IMR-90 (cell line): ENCODE measurements at regions not wholly inside any gene's neighbourhood (a gene's known extent, or its start where the extent isn't known, plus 50 kb on each side); places are given as distances from the start of the nearest gene placed in this dataset.

ENCODE experiments used
- ATAC-seq: fragments of 200-7000 bp; cut with Tn5 transposase; 2 replicates; pipeline ENCODE4 v1.9.1; 2020; ENCODE audit warnings: low read depth, mild to moderate bottlenecking, moderate library complexity
- BruUV-seq: library from RNA; stranded (reverse); fragments of 400-500 nt; replicated peaks from 2 replicates; lab custom pipeline; 2021; lab: Mats Ljungman, UMichigan
- CTCF ChIA-PET: fragments of 300-600 bp; formaldehyde crosslinking; extraction: SDS; loops from one replicate; lab custom pipeline; 2021; ENCODE audit warnings: antibody characterized with exemption; lab: Yijun Ruan, JAX
- POLR2A ChIA-PET: fragments of 300-600 bp; sonication (Branson Sonifier 250); formaldehyde crosslinking; loops from one replicate; lab custom pipeline; 2022; ENCODE audit warnings: antibody characterized with exemption; ENCODE audit not compliant: unreplicated experiment; lab: Charles Lee
- DNase-seq: peaks from one replicate; pipeline ENCODE4 v3.0.0; 2013
- H2AFZ ChIP-seq: replicated peaks from 2 replicates; pipeline ENCODE3; 2013; ENCODE audit warnings: low read length, mild to moderate bottlenecking; ENCODE audit not compliant: poor library complexity
- H2AK5ac ChIP-seq: 2 replicates; pipeline ENCODE4 v1.6.1; 2013; ENCODE audit warnings: low read depth, low read length, inconsistent platforms
- H2AK9ac ChIP-seq: replicated peaks from 2 replicates; pipeline ENCODE3; 2013; ENCODE audit warnings: mild to moderate bottlenecking, low read depth, low read length, moderate library complexity; ENCODE audit not compliant: poor library complexity
- H2BK120ac ChIP-seq: 2 replicates; pipeline ENCODE4 v1.6.1; 2013; ENCODE audit warnings: low read depth, low read length, inconsistent platforms
- H2BK15ac ChIP-seq: 3 replicates; pipeline ENCODE4 v1.6.1; 2013; ENCODE audit warnings: low read depth, low read length, inconsistent platforms
- H2BK20ac ChIP-seq: 2 replicates; pipeline ENCODE4 v1.6.1; 2013; ENCODE audit warnings: low read depth, mild to moderate bottlenecking, inconsistent platforms, low read length, moderate library complexity
- H2BK5ac ChIP-seq: 2 replicates; pipeline ENCODE4 v1.6.1; 2013; ENCODE audit warnings: mild to moderate bottlenecking, low read depth, low read length, inconsistent platforms; ENCODE audit not compliant: poor library complexity, severe bottlenecking
- H3K14ac ChIP-seq: replicated peaks from 2 replicates; pipeline ENCODE4 v1.6.1; 2013; ENCODE audit warnings: low read depth, low read length, inconsistent platforms
- H3K18ac ChIP-seq: 2 replicates; pipeline ENCODE4 v1.6.1; 2013; ENCODE audit warnings: low read depth, low read length, control low read depth
- H3K23ac ChIP-seq: 2 replicates; pipeline ENCODE4 v1.6.1; 2013; ENCODE audit warnings: low read depth, low read length, inconsistent platforms
- H3K27ac ChIP-seq: 2 replicates; pipeline ENCODE4 v1.5.1; 2013; ENCODE audit warnings: mild to moderate bottlenecking, control low read depth, low read length; ENCODE audit not compliant: insufficient read depth
- H3K27me3 ChIP-seq: 2 replicates; pipeline ENCODE4 v1.6.1; 2013; ENCODE audit warnings: low read length; ENCODE audit not compliant: control insufficient read depth, insufficient read depth
- H3K36me3 ChIP-seq: 2 replicates; pipeline ENCODE4 v1.6.1; 2013; ENCODE audit warnings: low read length, mixed read lengths; ENCODE audit not compliant: control insufficient read depth, insufficient read depth
- H3K4ac ChIP-seq: 2 replicates; pipeline ENCODE4 v1.6.1; 2013; ENCODE audit warnings: low read depth, low read length, inconsistent platforms
- H3K4me1 ChIP-seq: 2 replicates; pipeline ENCODE4 v1.6.1; 2013; ENCODE audit warnings: low read length, mixed read lengths; ENCODE audit not compliant: control insufficient read depth, insufficient read depth
- H3K4me2 ChIP-seq: 2 replicates; pipeline ENCODE4 v1.6.1; 2013; ENCODE audit warnings: low read depth, mild to moderate bottlenecking, control low read depth, low read length, moderate library complexity
- H3K4me3 ChIP-seq: 2 replicates; pipeline ENCODE4 v1.5.1; 2013; ENCODE audit warnings: low read depth, mild to moderate bottlenecking, control low read depth, low read length, moderate library complexity; ENCODE audit not compliant: insufficient read depth
- H3K56ac ChIP-seq: 2 replicates; pipeline ENCODE4 v1.6.1; 2013; ENCODE audit warnings: low read length, inconsistent platforms; ENCODE audit not compliant: insufficient read depth; ENCODE audit errors: extremely low read depth
- H3K79me1 ChIP-seq, 2 experiments: 2 replicates each; pipeline ENCODE4 v1.6.1; 2013; ENCODE audit warnings: low read length in 2 of 2, inconsistent platforms in 1 of 2, low read depth in 1 of 2
- H3K9ac ChIP-seq: 2 replicates; pipeline ENCODE4 v1.6.1; 2013; ENCODE audit warnings: low read depth, low read length, control low read depth
- H3K9me1 ChIP-seq: 2 replicates; pipeline ENCODE4 v1.6.1; 2013; ENCODE audit warnings: low read length, inconsistent platforms; ENCODE audit not compliant: insufficient read depth
- H3K9me3 ChIP-seq: 2 replicates; pipeline ENCODE4 v1.6.1; 2013; ENCODE audit warnings: low read length; ENCODE audit not compliant: control insufficient read depth, insufficient read depth
- H4K20me1 ChIP-seq: 2 replicates; pipeline ENCODE4 v1.6.1; 2013; ENCODE audit warnings: low read length, inconsistent platforms; ENCODE audit not compliant: insufficient read depth
- H4K5ac ChIP-seq: 2 replicates; pipeline ENCODE4 v1.6.1; 2013; ENCODE audit warnings: mild to moderate bottlenecking, low read depth, low read length, control low read depth
- H4K8ac ChIP-seq, 2 experiments: 2 replicates each; pipeline ENCODE4 v1.6.1; 2013; ENCODE audit warnings: low read depth in 2 of 2, low read length in 2 of 2, control low read depth in 1 of 2, inconsistent platforms in 1 of 2
- H4K91ac ChIP-seq: 2 replicates; pipeline ENCODE4 v1.6.1; 2013; ENCODE audit warnings: low read depth, low read length, inconsistent platforms; ENCODE audit not compliant: insufficient read depth
- CEBPB ChIP-seq: IDR thresholded peaks from 2 replicates; pipeline ENCODE4 v1.6.1; 2012; ENCODE audit warnings: low read depth, low read length, improper control_type of control experiment
- CHD1 ChIP-seq: IDR thresholded peaks from 2 replicates; pipeline ENCODE4 v1.6.1; 2012; ENCODE audit warnings: low read depth, low read length, improper control_type of control experiment
- NFE2L2 ChIP-seq: fragments of 150-350 bp; IDR thresholded peaks from 2 replicates; pipeline ENCODE4 v1.6.1; 2016; ENCODE audit warnings: low read depth, mild to moderate bottlenecking, low read length
- WGBS, 2 experiments: methylation state at CpG; one replicate each; pipeline versions ENCODE4 v1.1.5 to v1.1.7; 2013; ENCODE audit warnings: missing lambda C conversion rate in 2 of 2; ENCODE audit not compliant: insufficient read length in 1 of 2; ENCODE audit errors: extremely low coverage in 2 of 2; 5-methylcytosine and 5-hydroxymethylcytosine counted together
- dilution Hi-C: fragments of 300-500 bp; cut with HindIII; formaldehyde crosslinking; loops from one replicate; pipeline ENCODE4 v1.14.3; 2018; ENCODE audit warnings: low sequenced_read_pairs; ENCODE audit not compliant: unreplicated experiment
- in situ Hi-C: fragments of 300-500 bp; cut with MboI; formaldehyde crosslinking; loops from 3 replicates; pipeline ENCODE4 v1.14.3; 2019; ENCODE audit warnings: low sequenced_read_pairs, inconsistent platforms, mixed read lengths
- intact Hi-C: fragments of 100-400 bp; cut with micrococcal nuclease; formaldehyde crosslinking; loops from 2 replicates; pipeline ENCODE4 v1.10.0; 2022

DNA sequence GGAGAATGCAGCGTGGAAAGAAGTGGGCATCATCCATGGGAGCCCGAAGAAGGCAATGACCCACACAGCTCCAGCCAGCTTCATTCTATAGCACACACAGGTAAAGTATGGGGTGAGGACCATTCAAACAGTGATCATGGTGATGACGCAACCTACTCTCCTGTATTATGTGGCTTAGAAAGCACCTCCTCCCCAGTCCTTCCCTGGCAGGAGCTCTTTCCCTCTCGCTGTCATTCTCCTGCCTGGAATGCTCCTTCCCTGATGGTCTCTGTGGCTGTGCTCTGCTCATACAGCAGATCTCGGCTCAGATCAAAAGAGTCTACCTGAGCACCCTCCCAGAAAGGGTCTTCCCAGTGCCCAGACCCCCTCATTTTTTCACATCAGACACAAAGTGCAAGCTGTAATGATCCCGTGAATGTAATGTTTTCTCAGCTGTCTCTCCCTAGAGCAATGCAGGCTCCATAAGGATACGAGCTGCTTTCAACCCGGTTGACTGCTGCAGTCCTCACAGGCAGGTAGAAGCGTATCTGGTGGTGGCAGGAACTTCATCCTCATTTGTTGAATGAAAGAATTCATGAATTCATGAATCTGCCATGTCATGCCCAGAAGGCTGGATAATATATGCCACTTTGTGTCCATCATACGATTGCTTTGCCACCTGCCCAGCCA lies 248.8 kb downstream of the HS3ST3A1 start:
- peak overlapping the region; percentile 24 for H3K14ac ChIP-seq
- intact Hi-C loops, result no loop called here
- peak overlapping the region; percentile 55 for H3K4ac ChIP-seq
- H3K9me3 ChIP-seq, result no peaks in the 10 kb centered on the region
- no peaks in the 10 kb centered on the region for H3K27me3 ChIP-seq
- peak overlapping the region; percentile 71 for H2BK120ac ChIP-seq
- DNase-seq (no peak), ATAC-seq (no peak)
- no peak overlapping the region; the same call in 1 of the 2 replicates for H3K27ac ChIP-seq
- H3K79me1 ChIP-seq, result peaks cover 0 to 2% of the 10 kb centered on the region in 2 experiments; a peak in 1 of 4 replicates
- H4K5ac ChIP-seq, result no peak overlapping the region
- peak overlapping the region; percentile 31 for H4K91ac ChIP-seq
- peak overlapping the region in 1 of 2 experiments; percentile 6; a peak in 2 of 4 replicates for H4K8ac ChIP-seq
- no peak overlapping the region; the same call in 1 of the 2 replicates for H3K18ac ChIP-seq
- no peak overlapping the region for H3K9ac ChIP-seq
- no peak overlapping the region for H2BK5ac ChIP-seq
- BruUV-seq, result no TSS peak
- POLR2A ChIA-PET, result no interaction called here
- H2BK15ac ChIP-seq, result peak overlapping the region; percentile 78; the same call in 1 of the 3 replicates
- CTCF ChIA-PET, result interaction anchor here (0.9 kb wide), 1 partner anchor 10 kb away, joined by 3 read pairs; no protein-coding TSS in a partner anchor
- dilution Hi-C loops, result no loop called here
- TF ChIP-seq CEBPB (peak; percentile 83), CHD1 (no peak), NFE2L2 (peak; percentile 24; the same call in 1 of the 2 replicates)
- H2AK5ac ChIP-seq, result peak overlapping the region; percentile 6
- no peak overlapping the region for H3K4me2 ChIP-seq
- H3K23ac ChIP-seq, result no peak overlapping the region
- H3K56ac ChIP-seq, result no peak overlapping the region
- in situ Hi-C loops, result no loop called here
- 80% methylated on average over 2 of the region's 10 CpGs; no CpG with 5 or more reads in 1 of the 2 experiments for WGBS, 2 experiments
- no peak overlapping the region for H2AK9ac ChIP-seq
- peak overlapping the region; percentile 61 for H2BK20ac ChIP-seq
- no peaks in the 10 kb centered on the region for H4K20me1 ChIP-seq
- H2AFZ ChIP-seq, result no peak overlapping the region
- peaks cover 9% of the 10 kb centered on the region for H3K4me1 ChIP-seq
- no peaks in the 10 kb centered on the region for H3K36me3 ChIP-seq
- H3K4me3 ChIP-seq, result no peak overlapping the region
- peaks cover 5% of the 10 kb centered on the region for H3K9me1 ChIP-seq
